GM23338 (cell line): ENCODE measurements at regions not wholly inside any gene's neighbourhood (a gene's known extent, or its start where the extent isn't known, plus 50 kb on each side); places are given as distances from the start of the nearest gene placed in this dataset.

Experiments used
- CREB1 ChIP-seq: fragments of 250-450 bp; sonication (Bioruptor Pico); IDR thresholded peaks from 2 replicates; pipeline ENCODE4 v1.5.0; 2020; ENCODE audit warnings: low read depth, mild to moderate bottlenecking, moderate library complexity
- CTCF ChIP-seq, 2 experiments: fragments of 200-600 bp in 1 of 2; sonication (generic) in 1 of 2; conservative IDR thresholded peaks; 2 replicates each; pipeline versions ENCODE4 v1.5.1 to v1.6.1; 2016 to 2017; ENCODE audit warnings: antibody characterized with exemption in 2 of 2, low read depth in 2 of 2, mild to moderate bottlenecking in 2 of 2, moderate library complexity in 1 of 2
- EZH2 ChIP-seq: fragments of 200-600 bp; sonication (generic); IDR thresholded peaks from one replicate; pipeline ENCODE4 v1.8.0; 2017; ENCODE audit warnings: antibody characterized with exemption, mild to moderate bottlenecking, low read depth; ENCODE audit not compliant: unreplicated experiment
- POLR2AphosphoS5 ChIP-seq: IDR thresholded peaks from 2 replicates; pipeline ENCODE4 v1.6.1; 2016; ENCODE audit warnings: antibody characterized with exemption, low read depth
- ZNF114 ChIP-seq: fragments of 250-450 bp; sonication (Bioruptor Pico); IDR thresholded peaks from 2 replicates; pipeline ENCODE4 v1.5.0; 2020; ENCODE audit warnings: mild to moderate bottlenecking, moderate library complexity
- ZNF331 ChIP-seq: fragments of 250-450 bp; sonication (Bioruptor Pico); IDR thresholded peaks from 2 replicates; pipeline ENCODE4 v1.5.0; 2020; ENCODE audit warnings: low read depth, mild to moderate bottlenecking, moderate library complexity
- TF ChIP-seq, protein P1 (sequence below): IDR thresholded peaks from one replicate; pipeline ENCODE4 v1.6.1; 2018; ENCODE audit warnings: antibody characterized with exemption; ENCODE audit not compliant: unreplicated experiment

GRCh38 chr4:126529997-126530396 is 1102.8 kb upstream of the INTU start:
- TF ChIP-seq CTCF (conservative IDR thresholded peaks at IDR 0.05; ENCODE audit: low read depth in 2 of 2) (no peak), ZNF331 (CRISPR knock-in tag) (no peak), EZH2 (no peak), CREB1 (no peak), POLR2AphosphoS5 (no peak), ZNF114 (no peak)
- TF ChIP-seq, protein P1, sequence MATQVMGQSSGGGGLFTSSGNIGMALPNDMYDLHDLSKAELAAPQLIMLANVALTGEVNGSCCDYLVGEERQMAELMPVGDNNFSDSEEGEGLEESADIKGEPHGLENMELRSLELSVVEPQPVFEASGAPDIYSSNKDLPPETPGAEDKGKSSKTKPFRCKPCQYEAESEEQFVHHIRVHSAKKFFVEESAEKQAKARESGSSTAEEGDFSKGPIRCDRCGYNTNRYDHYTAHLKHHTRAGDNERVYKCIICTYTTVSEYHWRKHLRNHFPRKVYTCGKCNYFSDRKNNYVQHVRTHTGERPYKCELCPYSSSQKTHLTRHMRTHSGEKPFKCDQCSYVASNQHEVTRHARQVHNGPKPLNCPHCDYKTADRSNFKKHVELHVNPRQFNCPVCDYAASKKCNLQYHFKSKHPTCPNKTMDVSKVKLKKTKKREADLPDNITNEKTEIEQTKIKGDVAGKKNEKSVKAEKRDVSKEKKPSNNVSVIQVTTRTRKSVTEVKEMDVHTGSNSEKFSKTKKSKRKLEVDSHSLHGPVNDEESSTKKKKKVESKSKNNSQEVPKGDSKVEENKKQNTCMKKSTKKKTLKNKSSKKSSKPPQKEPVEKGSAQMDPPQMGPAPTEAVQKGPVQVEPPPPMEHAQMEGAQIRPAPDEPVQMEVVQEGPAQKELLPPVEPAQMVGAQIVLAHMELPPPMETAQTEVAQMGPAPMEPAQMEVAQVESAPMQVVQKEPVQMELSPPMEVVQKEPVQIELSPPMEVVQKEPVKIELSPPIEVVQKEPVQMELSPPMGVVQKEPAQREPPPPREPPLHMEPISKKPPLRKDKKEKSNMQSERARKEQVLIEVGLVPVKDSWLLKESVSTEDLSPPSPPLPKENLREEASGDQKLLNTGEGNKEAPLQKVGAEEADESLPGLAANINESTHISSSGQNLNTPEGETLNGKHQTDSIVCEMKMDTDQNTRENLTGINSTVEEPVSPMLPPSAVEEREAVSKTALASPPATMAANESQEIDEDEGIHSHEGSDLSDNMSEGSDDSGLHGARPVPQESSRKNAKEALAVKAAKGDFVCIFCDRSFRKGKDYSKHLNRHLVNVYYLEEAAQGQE, result no peak
